ENCODE measurements at regions not wholly inside any gene's neighbourhood (a gene's known extent, or its start where the extent isn't known, plus 50 kb on each side); places are given as distances from the start of the nearest gene placed in this dataset.

- Mint-ChIP-seq H3K27me3 (ENCODE audit: low read depth) (no peaks in the 10 kb centered on the region), H3K27ac (ENCODE audit: unreplicated experiment) (no peak overlapping the region), H3K4me1 (ENCODE audit: low read depth) (peaks cover 50% of the 10 kb centered on the region), H3K9me3 (ENCODE audit: low read depth) (no peaks in the 10 kb centered on the region), H3K36me3 (ENCODE audit: low read depth) (peaks cover 3% of the 10 kb centered on the region), H3K4me3 (ENCODE audit: unreplicated experiment) (no peak overlapping the region)
- no peak for TF ChIP-seq CTCF (IDR thresholded peaks at IDR 0.05)
- no peak for DNase-seq (ENCODE audit: low spot score)
Measured at GRCh38 chr14:71346685-71347084, 439.4 kb downstream of the PCNX1 start.

- Mint-ChIP-seq H3K27me3 (ENCODE audit: low read depth) (no peaks in the 10 kb centered on the region), H3K36me3 (ENCODE audit: low read depth) (peaks cover 7% of the 10 kb centered on the region)
Measured at GRCh38 chr14:71348394-71348793, 441.1 kb downstream of the PCNX1 start.

GRCh38 chr14:71348817-71349216 is 441.6 kb downstream of the PCNX1 start:
- Mint-ChIP-seq H3K36me3 (ENCODE audit: low read depth) (peaks cover 9% of the 10 kb centered on the region), H3K9me3 (ENCODE audit: low read depth) (no peaks in the 10 kb centered on the region)
- DNase-seq (ENCODE audit: low spot score), result no peak

More at GRCh38 chr14:71348394-71348793, 441.1 kb downstream of the PCNX1 start:
- peak overlapping the region; percentile 12 for H3K27ac Mint-ChIP-seq (ENCODE audit: unreplicated experiment)
- no peaks in the 10 kb centered on the region for H3K9me3 Mint-ChIP-seq (ENCODE audit: low read depth)
- H3K4me3 Mint-ChIP-seq (ENCODE audit: unreplicated experiment), result no peak overlapping the region
- H3K4me1 Mint-ChIP-seq (ENCODE audit: low read depth), result peaks cover 45% of the 10 kb centered on the region
- TF ChIP-seq CTCF (IDR thresholded peaks at IDR 0.05), result no peak
- no peak for DNase-seq (ENCODE audit: low spot score)

GRCh38 chr14:71354142-71354541 is 446.9 kb downstream of the PCNX1 start:
- peaks cover 8% of the 10 kb centered on the region for H3K36me3 Mint-ChIP-seq (ENCODE audit: low read depth)

More at GRCh38 chr14:71348817-71349216, 441.6 kb downstream of the PCNX1 start:
- Mint-ChIP-seq H3K27me3 (ENCODE audit: low read depth) (no peaks in the 10 kb centered on the region), H3K4me3 (ENCODE audit: unreplicated experiment) (no peak overlapping the region), H3K27ac (ENCODE audit: unreplicated experiment) (peak overlapping the region; percentile 12), H3K4me1 (ENCODE audit: low read depth) (peaks cover 43% of the 10 kb centered on the region)
- TF ChIP-seq CTCF (IDR thresholded peaks at IDR 0.05), result no peak

GRCh38 chr14:71354801-71355200 is 447.5 kb downstream of the PCNX1 start:
- no peak for TF ChIP-seq CTCF (IDR thresholded peaks at IDR 0.05)
- peak overlapping the region; percentile 91 for H3K27ac Mint-ChIP-seq (ENCODE audit: unreplicated experiment)
- DNase-seq (ENCODE audit: low spot score), result no peak
- H3K9me3 Mint-ChIP-seq (ENCODE audit: low read depth), result no peaks in the 10 kb centered on the region
- peaks cover 7% of the 10 kb centered on the region for H3K36me3 Mint-ChIP-seq (ENCODE audit: low read depth)
- peaks cover 61% of the 10 kb centered on the region for H3K4me1 Mint-ChIP-seq (ENCODE audit: low read depth)
- no peak overlapping the region for H3K4me3 Mint-ChIP-seq (ENCODE audit: unreplicated experiment)
- no peaks in the 10 kb centered on the region for H3K27me3 Mint-ChIP-seq (ENCODE audit: low read depth)

More at GRCh38 chr14:71354142-71354541, 446.9 kb downstream of the PCNX1 start:
- H3K9me3 Mint-ChIP-seq (ENCODE audit: low read depth), result no peaks in the 10 kb centered on the region
- H3K27ac Mint-ChIP-seq (ENCODE audit: unreplicated experiment), result no peak overlapping the region
- DNase-seq (ENCODE audit: low spot score), result no peak
- H3K4me1 Mint-ChIP-seq (ENCODE audit: low read depth), result peaks cover 61% of the 10 kb centered on the region
- TF ChIP-seq CTCF (IDR thresholded peaks at IDR 0.05), result no peak
- H3K27me3 Mint-ChIP-seq (ENCODE audit: low read depth), result no peaks in the 10 kb centered on the region
- no peak overlapping the region for H3K4me3 Mint-ChIP-seq (ENCODE audit: unreplicated experiment)
